GM21723 (cell line): ENCODE measurements at regions not wholly inside any gene's neighbourhood (a gene's known extent, or its start where the extent isn't known, plus 50 kb on each side); places are given as distances from the start of the nearest gene placed in this dataset.

ENCODE experiments used
- ATAC-seq: cut with Tn5 transposase; IDR thresholded peaks from one replicate; pipeline ENCODE4 v1.9.1; 2021; ENCODE audit warnings: mild to moderate bottlenecking, moderate library complexity; ENCODE audit not compliant: unreplicated experiment

DNA sequence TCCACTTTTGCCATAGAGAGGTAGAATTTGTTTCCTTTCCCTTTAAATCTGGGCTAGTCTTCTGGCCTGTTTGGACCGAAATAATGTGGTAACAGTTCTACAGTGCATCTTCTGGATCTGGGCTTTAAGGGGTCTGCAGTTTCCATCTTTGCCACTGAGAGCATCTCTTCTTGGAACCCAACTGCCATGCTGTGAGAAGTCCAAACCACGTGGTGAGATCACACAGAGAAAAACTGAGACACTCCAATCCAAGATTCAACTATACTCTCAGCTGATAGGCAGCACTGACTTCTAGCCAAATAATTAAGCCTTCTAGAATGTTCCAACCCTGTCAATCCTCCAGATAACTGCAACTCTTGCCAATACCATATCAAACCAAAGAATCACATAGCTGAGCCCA, 261.1 kb downstream of the INSIG2 start:
- ATAC-seq = no peak

DNA sequence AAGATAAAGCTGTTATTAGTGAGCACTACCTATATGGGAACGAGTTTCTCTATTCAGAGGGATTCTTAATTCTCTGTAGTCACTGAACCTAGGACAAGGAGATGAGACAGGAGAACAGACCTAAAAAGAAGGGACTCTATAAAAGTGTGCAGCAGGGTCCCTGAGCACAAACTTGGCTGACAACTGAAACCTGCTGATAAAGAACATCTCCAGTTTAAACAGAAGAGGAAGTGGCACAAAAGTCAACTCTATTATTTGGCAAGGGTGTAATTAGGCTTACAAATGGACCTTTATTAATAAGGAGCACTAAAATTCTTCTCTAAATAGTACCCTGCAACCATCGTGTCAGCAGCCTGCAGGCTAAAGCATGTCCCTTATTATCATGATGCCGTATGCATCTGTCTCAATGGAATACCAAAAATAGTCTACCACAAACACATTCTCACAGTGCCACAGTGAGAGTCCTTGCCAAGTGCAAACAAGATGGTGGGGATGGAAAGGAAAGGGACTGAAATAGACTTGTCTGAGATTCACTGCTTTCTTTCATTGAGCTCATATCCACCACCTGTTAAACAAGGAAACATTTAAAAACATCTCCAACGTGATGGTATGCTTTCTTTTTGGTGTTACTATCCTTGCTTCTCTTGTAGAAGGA, 260.2 kb downstream of the INSIG2 start:
- no peak for ATAC-seq

DNA sequence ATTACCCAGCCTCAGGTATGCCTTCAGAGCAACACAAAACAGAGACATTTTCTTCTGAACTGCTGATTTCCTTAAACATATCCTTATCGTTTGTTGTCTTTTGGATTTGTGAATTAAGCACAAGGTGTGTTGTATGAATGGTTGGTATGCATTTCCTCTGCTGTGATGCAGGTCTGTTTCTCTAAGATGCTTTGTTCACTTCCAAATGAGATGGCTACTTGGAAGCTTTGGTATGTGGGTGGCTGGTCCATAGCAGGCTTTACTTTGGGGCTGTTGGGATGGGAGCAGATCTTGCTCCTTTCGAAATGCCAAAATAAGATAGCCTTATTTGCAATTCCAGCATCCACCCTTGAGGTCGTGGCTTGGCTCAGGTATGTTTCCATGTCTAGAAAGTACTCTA, 257.2 kb downstream of the INSIG2 start:
- no peak for ATAC-seq

DNA sequence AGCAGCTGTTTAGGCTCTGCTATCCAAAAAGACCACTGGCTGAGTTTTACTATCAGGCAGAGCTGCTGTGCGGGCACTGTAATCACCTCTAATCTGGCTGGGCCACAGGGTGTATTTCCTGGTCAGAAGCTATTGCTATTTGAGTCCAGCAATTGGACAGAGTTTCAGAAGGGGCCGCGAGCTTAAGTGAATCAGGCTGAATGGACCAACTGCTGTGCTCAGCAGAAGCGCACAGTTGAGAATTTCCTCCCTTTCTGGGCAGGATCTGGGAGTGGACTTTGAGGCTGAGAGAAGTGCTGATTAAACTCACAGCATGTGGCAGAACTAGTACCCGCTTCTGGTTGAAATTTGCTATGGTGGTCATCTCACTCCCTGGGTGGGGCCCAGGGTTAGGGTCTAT, 251.8 kb downstream of the INSIG2 start:
- no peak for ATAC-seq

DNA sequence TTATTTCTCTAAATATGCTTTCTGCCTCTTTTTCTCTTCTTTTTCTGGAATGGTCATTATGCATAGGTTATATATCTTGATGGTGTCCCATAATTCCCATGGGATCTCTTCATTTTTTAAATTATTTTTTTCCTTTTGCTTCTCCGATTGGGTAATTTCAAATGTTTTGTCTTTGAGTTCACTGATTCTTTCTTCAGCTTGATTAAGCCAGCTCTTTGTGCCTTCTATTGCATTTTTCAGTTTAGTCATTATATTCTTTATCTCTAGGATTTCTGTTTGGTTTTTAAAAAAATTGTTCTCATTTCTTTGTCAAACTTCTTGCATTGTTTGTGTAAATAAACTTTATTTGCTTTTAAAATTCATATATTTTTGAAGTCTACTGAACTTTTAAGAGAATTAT, 251.1 kb downstream of the INSIG2 start:
- ATAC-seq = no peak

DNA sequence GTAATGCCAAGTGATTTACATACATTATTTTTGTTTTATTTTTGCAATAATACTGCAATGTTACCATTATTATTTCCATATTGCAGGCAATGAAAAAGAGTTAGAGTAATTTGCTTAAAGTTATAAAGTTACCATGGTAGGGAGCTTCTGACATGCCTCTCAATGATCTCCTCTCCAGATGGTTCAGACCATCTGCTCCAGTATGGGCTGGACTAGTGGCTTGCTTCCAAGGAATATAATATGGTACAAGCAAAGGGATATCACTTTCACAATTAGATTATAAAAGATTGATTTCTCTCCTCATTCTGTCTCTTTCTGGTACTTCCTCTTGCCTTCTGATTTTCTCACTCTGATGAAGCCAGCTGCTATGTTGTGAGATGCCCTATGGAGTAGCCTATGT, 245.4 kb downstream of the INSIG2 start:
- ATAC-seq = no peak

DNA sequence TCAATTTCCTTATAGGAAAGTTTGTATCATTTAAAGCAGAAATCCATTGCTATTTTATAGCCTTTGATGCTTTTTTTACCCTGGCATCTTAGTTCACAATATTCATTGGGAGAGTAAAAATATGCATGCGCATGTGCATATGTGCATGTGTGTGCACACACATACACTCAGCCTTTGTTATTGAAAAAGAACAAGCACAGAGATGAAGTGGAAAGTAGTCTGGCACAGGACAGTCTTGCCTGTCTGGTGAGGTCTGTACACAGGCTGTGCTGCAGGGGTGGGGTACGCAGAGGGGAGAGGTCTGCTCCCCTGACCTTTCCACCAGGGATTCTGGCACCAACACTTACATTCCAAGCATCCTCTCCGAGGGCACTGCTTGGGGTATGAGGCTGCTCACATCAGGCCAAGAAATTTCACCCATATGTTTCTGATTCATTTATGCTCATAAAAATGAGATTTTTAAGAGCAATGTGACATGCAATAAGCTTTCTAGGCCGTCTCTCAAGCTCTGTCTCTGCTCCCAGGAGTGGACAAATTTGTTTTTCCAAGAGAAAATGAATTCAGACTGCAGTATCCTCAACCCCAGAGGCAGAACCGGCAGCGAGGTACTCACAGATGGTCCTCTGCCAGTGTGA, 237.2 kb downstream of the INSIG2 start:
- no peak for ATAC-seq

DNA sequence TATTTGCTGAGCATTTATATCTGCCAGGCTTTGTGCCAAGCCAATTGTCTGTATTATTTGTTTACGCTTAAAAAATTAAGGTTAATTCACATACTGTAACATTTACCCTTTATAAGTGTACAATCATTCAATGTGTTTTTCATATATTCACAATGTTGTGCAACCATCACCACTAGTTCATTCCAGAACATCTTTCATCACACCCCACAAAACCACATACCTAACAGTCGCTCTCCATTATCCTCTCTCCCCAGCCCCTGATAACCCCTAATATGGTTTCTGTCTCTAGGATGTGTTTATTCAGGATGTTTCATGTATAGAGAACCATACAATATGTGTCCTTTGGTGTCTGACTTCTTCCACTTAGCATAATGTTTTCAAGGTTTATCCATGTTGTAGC, 234.1 kb downstream of the INSIG2 start:
- no peak for ATAC-seq

DNA sequence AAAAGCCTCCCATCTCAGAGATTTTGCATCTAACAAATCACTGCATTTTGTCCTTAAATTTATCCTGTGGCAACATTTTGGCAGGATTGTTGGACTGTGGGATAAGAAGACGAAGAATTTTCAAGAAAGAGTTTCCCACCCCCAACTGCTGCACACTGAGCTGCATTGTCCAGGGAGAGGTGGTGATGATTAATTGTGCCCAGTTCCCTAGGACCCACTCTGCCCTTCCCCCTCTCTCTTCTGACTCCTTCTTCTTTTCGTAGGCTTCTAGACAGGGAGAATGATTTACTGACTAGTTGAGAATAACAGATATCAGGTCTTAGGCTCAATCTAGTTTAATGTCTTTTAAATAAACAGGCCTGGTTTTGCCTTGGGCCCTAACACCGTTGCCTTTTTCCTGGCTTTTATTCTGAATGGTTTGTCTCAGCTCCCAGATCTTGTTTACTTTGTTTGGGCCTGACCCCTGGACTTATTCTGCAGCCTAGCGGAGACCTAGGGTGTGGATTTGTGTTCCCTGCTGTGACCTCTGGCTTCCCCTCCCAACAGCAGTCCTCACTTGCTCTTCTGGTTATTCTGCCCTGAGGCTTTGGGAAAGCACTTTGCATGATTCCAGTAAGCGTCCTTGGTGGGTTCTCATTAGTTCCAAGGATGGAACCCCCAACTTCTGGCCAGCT, 233.3 kb downstream of the INSIG2 start:
- no peak for ATAC-seq

DNA sequence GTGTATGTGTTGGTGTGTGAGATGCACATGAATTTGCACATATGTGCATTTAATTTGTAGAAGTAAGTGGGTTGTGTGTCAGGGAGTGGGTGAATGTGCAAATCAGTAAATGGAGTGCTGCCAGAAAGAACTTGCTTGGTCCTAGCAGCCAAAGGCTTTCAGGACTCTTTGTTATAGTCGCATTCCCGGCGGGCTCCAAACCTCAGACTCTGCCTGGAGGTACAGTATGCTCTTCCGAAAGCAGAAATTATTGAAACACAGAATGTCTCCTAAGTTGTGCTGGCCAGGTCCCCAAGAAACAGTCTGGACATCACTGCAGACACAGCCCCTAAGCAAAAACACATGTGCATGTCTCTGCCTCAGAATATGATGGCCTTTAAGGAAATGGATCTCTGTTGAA, 232.4 kb downstream of the INSIG2 start:
- ATAC-seq = no peak

DNA sequence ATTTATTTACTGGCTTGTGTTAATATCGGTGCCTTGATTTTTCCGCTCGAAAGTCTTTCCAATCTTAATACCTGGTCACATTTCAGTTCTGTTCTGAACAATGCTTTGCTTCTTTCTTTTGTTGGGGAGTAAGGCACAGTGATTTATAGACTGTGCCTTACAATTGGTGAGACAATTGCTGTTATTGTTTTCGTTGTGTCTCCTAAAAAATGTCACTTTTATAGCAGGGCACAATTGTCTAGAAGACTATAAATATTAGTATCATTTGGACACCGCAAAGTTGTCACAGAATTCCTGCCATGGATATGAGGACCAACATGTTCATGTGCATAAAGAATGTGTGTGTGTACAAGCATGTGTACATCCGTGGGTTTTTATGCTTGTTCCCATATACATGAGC, 231.9 kb downstream of the INSIG2 start:
- no peak for ATAC-seq

DNA sequence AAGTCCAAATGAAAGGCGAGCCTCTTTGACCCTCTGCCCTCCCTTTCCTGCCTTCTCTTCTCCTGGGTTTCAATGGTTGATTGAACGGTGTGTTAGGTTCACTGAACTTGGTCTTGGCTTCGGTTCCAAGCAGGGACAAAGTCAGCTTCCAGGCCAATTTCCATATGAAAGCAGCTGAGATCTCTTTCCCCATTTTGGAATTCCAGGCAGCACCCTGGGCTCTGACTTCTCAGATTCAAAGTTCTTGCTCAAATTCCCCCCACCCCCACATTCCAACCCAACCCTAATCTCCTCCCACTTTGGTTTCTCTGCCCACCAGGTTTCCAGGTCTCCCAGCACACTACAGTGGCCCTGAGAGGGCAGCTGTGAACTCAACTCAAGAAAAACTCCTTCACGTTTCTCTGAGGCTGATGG, 231.0 kb downstream of the INSIG2 start:
- ATAC-seq = no peak

DNA sequence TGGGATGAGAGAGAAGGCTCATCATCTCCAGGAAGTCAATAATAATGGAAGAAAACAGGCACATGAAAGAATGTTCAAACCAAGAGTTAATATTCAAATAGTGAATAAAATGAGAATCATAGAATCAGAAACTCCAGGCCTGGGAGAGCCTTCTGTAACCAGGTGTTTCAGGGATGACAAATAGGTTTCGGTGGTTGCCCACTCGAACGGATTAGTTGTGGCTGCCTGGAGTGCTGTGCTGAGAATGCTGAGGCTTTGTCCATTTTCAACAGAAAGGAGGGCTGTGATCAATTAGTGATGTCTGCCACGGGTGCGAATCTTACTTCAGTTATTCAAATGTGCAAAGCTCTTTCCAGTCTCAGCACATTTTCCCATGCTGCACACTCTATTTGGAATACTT, 227.3 kb downstream of the INSIG2 start:
- ATAC-seq = no peak

DNA sequence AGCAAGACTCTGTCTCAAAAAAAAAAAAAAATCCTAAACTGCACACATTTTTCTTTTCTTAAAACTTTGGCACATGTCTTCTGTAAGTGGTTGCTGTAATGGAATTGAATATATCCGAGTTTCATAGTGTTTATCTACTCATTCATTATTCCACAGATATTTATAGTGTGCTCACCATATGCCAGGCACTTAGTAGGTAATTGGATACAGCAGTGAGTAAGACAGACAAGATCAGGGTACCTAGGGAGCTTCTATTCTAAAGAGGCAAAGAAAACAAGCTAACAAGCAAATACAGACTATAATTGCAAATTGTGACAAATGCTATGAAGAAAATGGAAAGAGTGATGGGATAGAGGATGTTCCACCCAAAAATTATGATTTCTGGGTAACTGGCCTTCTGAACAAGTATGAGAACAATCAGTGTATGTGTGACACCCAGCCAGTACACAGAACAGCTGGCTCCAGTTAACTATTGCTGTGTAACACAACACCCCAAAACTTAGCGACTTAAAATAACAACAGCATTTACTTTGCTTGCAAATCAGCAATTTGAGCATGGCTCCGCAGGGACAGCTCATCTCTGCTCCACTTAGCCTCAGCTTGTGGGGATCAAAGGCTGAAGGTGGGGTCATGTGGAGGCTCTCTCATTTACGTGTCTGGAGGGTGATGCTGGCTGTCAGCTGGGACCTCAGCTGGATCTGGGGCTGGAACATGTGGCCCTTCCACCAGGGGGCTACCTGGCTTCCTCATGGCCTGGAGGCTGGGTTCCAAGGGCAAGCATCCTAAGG, 224.9 kb downstream of the INSIG2 start:
- ATAC-seq = no peak

DNA sequence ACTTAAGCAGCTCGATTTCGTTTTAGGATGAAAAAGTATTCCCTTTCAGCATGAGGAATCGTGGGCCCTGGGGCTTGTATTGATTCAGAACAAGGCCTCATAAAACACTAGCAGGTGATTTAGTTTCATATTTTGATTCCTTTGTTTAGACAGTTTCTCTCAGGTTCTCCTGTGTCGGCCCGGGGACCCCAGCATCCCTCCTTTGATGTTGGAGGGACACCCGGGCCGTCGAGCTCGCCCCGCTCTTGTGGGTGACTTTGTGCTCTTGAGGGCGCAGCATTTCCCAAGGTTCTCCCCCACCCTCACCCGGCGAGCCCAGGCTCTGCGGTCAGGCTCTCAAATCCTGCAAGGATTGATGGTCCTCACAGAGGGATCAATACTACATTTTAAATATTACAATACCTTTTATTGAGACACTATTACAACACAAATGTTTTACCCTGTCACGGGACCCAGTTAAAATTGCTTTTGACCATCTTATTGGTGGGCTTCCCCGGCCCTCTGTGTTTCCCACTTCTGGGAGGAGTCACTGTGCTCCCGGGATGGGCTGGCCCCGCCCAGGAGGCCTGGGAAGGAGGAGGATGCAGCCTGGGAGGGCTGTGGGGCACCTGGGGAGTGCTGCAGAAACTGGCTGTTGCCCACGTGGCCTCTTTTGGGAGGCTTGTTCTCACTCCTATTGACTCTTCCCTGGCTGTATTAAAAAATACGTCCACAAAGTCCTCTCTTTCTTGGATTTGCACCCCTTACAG, 222.6 kb downstream of the INSIG2 start:
- ATAC-seq = no peak

DNA sequence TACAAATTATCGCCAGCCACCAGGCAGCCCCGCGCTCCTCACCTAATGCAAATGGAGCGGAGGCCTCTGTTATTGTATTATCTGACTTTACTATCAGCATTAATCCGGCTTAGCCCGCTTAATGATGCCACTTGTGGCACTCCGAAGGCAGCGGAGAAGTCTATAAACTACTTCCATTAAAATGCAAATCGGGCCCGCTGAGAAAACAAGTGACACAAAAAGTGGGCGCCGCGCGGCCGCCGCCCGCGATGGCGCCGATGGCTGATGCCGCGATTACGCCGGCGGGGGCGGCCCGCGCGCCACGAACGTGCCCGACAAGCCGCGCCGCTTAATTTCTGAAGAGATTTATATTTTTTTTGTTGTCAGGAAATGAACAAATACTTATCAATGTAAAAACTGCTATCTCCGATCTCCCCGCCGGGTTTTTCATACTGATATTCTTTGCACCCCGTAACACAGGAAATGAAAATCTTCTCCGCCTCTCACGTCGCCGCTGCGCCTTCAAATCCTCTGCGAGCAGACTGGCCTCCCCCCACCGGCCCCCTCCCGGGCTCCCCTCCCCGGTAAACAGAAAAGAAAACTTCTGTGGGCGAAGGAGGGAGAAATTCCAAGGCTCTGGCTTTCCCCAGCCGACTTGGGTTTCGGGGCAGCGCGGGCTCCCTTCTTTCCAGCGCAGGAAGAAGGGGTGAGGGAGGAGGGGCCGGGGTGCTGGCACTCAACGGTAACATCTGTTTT, 221.8 kb downstream of the INSIG2 start:
- peak; percentile 82 for ATAC-seq

DNA sequence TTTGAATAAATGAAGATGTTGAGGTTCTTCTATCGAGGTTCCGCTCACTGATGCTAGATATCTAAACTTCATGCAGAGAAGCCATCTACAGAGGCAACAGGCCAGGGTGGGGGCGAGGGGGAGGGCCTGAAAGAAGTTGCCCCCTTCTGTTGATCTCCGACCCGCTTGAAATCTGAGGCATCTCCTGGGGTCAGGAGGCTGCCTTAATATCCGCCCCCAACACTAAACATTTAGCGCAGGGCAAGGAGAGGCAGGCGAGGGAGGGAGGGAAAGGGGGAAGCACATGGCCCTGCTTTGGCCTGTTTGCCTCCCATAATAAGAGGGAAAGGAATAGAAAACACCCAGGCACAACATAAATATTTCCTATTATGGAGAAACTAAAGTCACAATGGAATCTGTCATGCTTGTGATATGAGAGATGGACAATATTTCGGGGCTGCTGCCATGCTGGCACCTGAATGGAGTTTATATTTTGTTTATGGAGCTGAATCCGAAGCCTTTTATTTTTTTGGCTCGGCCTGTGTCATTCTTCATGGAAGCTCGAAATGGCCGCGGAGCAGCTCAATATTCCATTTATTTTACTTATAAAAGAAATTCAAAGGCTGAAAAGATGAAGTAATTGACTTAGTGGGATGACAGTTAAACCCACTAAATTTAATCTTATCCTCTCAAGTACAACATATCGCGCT, 221.1 kb downstream of the INSIG2 start:
- no peak for ATAC-seq

DNA sequence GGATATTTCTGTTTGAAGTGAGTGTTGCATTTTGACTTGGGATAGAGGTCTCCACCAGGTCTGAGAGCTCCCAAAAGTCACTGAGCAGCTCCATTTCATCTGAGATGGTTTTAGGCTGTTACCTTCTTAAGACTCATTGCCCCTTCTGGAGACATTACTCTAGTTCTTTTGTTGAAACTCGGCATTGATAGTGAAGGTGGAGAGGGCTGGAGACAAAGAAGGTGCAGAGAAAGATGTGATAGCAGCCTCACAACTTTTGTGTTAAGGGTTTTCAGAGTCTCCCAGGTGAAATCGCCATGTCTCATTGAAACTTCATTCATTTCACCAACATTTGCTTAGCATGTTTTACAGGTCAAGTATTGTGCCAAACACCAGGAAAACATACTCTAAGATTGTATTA, 219.6 kb downstream of the INSIG2 start:
- no peak for ATAC-seq

DNA sequence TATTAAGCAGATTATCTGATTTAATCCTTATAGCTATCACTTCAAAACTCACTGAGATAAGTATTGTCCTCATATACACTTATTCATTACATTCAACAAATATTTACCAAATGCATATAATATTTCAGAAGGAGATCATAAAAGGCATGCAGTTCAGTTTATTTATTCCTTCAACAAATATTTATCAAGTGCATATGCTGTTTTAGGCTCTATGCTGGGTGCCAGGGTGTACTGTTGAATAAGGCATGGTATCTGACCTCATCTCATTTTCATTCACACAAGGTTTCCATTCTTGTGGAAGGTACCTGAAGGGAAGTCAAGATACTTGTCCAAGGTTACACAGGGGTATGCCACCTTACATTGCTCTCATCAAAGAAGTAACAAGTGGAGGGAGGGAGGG, 213.0 kb downstream of the INSIG2 start:
- ATAC-seq = no peak

DNA sequence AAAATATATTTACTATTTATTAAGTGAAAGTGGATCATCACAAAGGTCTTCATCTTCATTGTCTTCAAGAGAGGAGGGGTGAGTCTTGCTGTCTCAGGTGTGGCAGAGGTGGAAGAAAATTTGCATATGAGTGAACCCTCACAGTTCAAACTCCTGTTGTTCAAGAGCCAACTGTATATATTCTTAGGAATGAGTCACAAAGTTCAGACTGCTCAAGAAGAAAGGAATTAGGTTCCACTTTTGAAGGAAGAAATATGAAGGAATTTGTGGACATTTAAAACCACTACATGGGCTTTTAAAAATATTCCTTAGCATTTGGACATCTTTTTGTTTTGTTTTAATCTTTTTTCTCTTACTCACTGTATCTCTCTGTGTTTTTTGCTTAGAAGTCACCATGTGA, 212.6 kb downstream of the INSIG2 start:
- ATAC-seq = no peak
